ENCODE measurements at regions not wholly inside any gene's neighbourhood (a gene's known extent, or its start where the extent isn't known, plus 50 kb on each side); places are given as distances from the start of the nearest gene placed in this dataset.

DNA sequence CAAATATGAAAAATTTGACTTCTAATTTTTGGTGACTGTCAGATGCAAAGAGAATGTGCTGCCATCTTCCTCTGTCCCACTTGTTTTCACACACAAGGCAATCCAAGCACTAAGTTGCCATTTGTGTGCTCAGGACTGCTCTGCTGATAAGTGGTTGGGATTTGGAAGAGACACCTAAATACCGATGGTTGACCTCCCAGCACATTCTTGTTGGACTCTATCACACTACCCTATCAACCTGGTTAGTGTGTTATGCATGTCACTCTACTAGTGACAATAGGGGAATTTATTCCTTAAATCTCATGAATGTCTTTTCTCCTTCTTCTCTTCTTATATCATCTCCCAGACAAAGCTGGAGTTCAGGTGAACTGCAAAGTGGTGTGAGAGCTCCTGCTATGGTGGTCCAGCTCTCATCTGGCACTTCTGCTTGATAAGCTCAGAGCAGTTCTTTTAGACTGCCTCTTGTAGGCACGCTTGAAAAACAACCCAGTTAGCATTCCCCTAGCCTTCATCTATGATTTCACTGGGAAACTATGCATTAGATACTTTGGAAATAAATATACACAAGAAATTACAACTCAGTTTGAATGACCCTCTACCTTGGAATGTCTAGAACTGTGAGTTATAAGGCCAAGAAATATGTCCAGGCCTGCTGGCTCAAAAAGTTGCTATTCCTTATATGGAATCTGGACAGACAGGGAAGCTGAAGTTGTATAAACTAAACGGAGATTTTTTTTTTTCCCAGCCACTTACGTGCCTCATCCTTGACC is 404.8 kb downstream of the MEIS1 start:
- TF ChIP-seq, protein P1, sequence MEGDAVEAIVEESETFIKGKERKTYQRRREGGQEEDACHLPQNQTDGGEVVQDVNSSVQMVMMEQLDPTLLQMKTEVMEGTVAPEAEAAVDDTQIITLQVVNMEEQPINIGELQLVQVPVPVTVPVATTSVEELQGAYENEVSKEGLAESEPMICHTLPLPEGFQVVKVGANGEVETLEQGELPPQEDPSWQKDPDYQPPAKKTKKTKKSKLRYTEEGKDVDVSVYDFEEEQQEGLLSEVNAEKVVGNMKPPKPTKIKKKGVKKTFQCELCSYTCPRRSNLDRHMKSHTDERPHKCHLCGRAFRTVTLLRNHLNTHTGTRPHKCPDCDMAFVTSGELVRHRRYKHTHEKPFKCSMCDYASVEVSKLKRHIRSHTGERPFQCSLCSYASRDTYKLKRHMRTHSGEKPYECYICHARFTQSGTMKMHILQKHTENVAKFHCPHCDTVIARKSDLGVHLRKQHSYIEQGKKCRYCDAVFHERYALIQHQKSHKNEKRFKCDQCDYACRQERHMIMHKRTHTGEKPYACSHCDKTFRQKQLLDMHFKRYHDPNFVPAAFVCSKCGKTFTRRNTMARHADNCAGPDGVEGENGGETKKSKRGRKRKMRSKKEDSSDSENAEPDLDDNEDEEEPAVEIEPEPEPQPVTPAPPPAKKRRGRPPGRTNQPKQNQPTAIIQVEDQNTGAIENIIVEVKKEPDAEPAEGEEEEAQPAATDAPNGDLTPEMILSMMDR (IDR thresholded peaks at IDR 0.05; ENCODE audit: insufficient read depth, low read length) = no peak
- TF ChIP-seq POLR2AphosphoS5 (IDR thresholded peaks at IDR 0.05; ENCODE audit: low read depth) = no peak
- TF ChIP-seq, protein P2, sequence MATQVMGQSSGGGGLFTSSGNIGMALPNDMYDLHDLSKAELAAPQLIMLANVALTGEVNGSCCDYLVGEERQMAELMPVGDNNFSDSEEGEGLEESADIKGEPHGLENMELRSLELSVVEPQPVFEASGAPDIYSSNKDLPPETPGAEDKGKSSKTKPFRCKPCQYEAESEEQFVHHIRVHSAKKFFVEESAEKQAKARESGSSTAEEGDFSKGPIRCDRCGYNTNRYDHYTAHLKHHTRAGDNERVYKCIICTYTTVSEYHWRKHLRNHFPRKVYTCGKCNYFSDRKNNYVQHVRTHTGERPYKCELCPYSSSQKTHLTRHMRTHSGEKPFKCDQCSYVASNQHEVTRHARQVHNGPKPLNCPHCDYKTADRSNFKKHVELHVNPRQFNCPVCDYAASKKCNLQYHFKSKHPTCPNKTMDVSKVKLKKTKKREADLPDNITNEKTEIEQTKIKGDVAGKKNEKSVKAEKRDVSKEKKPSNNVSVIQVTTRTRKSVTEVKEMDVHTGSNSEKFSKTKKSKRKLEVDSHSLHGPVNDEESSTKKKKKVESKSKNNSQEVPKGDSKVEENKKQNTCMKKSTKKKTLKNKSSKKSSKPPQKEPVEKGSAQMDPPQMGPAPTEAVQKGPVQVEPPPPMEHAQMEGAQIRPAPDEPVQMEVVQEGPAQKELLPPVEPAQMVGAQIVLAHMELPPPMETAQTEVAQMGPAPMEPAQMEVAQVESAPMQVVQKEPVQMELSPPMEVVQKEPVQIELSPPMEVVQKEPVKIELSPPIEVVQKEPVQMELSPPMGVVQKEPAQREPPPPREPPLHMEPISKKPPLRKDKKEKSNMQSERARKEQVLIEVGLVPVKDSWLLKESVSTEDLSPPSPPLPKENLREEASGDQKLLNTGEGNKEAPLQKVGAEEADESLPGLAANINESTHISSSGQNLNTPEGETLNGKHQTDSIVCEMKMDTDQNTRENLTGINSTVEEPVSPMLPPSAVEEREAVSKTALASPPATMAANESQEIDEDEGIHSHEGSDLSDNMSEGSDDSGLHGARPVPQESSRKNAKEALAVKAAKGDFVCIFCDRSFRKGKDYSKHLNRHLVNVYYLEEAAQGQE (IDR thresholded peaks at IDR 0.05; ENCODE audit: insufficient replicate concordance, low read depth) = no peak
